ENCODE measurements at regions not wholly inside any gene's neighbourhood (a gene's known extent, or its start where the extent isn't known, plus 50 kb on each side); places are given as distances from the start of the nearest gene placed in this dataset.

- Histone ChIP-seq H3K9me3 (ENCODE audit: control insufficient read depth, insufficient read depth, low read length) (no peaks in the 10 kb centered on the region), H3K9me2 (replicated peaks; ENCODE audit: control insufficient read depth, low read length) (no peaks in the 10 kb centered on the region), H3K27ac (ENCODE audit: low read depth, low read length) (no peak overlapping the region), H4K20me1 (ENCODE audit: control insufficient read depth, insufficient read depth, low read depth, low read length) (no peaks in the 10 kb centered on the region), H3K36me3 (ENCODE audit: control insufficient read depth, low read length) (no peaks in the 10 kb centered on the region), H3K4me1 (ENCODE audit: control insufficient read depth, low read length) (no peaks in the 10 kb centered on the region), H3K27me3 (ENCODE audit: control insufficient read depth, low read length) (no peaks in the 10 kb centered on the region), H3K4me2 (ENCODE audit: low read length) (no peak overlapping the region), H3K79me2 (ENCODE audit: control insufficient read depth, low read length) (no peaks in the 10 kb centered on the region), H3F3A (ENCODE audit: control insufficient read depth, insufficient read depth) (no peaks in the 10 kb centered on the region), H3K4me3 (ENCODE audit: low read length) (no peak overlapping the region)
- TF ChIP-seq EZH2phosphoT487 (IDR thresholded peaks at IDR 0.05; ENCODE audit: borderline replicate concordance, low read length) = no peak
- no peak for TF ChIP-seq CTCF (IDR thresholded peaks at IDR 0.05; ENCODE audit: low read depth, low read length, poor library complexity, severe bottlenecking)
Observed at GRCh38 chr4:149168645-149169044, 647.0 kb downstream of the IQCM start.

- Histone ChIP-seq H3F3A (ENCODE audit: control insufficient read depth, insufficient read depth) (no peaks in the 10 kb centered on the region), H4K20me1 (ENCODE audit: control insufficient read depth, insufficient read depth, low read depth, low read length) (no peaks in the 10 kb centered on the region), H3K79me2 (ENCODE audit: control insufficient read depth, low read length) (no peaks in the 10 kb centered on the region), H3K27me3 (ENCODE audit: control insufficient read depth, low read length) (no peaks in the 10 kb centered on the region), H3K4me2 (ENCODE audit: low read length) (no peak overlapping the region), H3K27ac (ENCODE audit: low read depth, low read length) (no peak overlapping the region), H3K9me3 (ENCODE audit: control insufficient read depth, insufficient read depth, low read length) (no peaks in the 10 kb centered on the region), H3K36me3 (ENCODE audit: control insufficient read depth, low read length) (no peaks in the 10 kb centered on the region), H3K4me1 (ENCODE audit: control insufficient read depth, low read length) (no peaks in the 10 kb centered on the region), H3K9me2 (replicated peaks; ENCODE audit: control insufficient read depth, low read length) (no peaks in the 10 kb centered on the region), H3K4me3 (ENCODE audit: low read length) (no peak overlapping the region)
- TF ChIP-seq CTCF (IDR thresholded peaks at IDR 0.05; ENCODE audit: low read depth, low read length, poor library complexity, severe bottlenecking) (no peak), EZH2phosphoT487 (IDR thresholded peaks at IDR 0.05; ENCODE audit: borderline replicate concordance, low read length) (no peak)
Observed at GRCh38 chr4:149166876-149167275, 648.8 kb downstream of the IQCM start.

- Histone ChIP-seq H3K4me1 (ENCODE audit: control insufficient read depth, low read length) (no peaks in the 10 kb centered on the region), H3K79me2 (ENCODE audit: control insufficient read depth, low read length) (no peaks in the 10 kb centered on the region), H3K9me2 (replicated peaks; ENCODE audit: control insufficient read depth, low read length) (no peaks in the 10 kb centered on the region), H3K27me3 (ENCODE audit: control insufficient read depth, low read length) (no peaks in the 10 kb centered on the region), H3K9me3 (ENCODE audit: control insufficient read depth, insufficient read depth, low read length) (no peaks in the 10 kb centered on the region), H4K20me1 (ENCODE audit: control insufficient read depth, insufficient read depth, low read depth, low read length) (no peaks in the 10 kb centered on the region), H3K36me3 (ENCODE audit: control insufficient read depth, low read length) (no peaks in the 10 kb centered on the region), H3K4me3 (ENCODE audit: low read length) (no peak overlapping the region), H3F3A (ENCODE audit: control insufficient read depth, insufficient read depth) (no peaks in the 10 kb centered on the region), H3K27ac (ENCODE audit: low read depth, low read length) (no peak overlapping the region), H3K4me2 (ENCODE audit: low read length) (no peak overlapping the region)
- no peak for TF ChIP-seq EZH2phosphoT487 (IDR thresholded peaks at IDR 0.05; ENCODE audit: borderline replicate concordance, low read length)
Observed at GRCh38 chr4:149166365-149166764, 649.3 kb downstream of the IQCM start.

DNA sequence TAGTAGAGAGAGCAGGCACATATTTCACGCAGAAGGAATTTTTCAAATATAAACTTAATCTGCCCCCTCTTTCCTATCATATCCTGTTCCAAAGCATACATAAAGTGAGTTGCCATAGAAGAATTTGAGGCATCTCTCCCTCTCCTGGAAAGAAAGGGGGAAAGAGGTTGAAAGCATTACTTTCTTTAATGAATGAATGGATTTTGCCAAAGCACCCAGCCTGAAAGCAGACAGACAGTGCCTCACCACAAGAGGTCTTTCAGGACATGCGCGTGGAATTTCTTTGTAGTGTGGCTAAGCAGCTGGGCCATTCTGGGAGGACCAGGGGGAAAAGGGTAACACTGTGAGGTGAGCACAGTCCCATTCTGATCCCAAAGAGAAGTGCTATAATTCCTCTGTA is 651.4 kb downstream of the IQCM start:
- H3K27ac ChIP-seq (ENCODE audit: low read depth, low read length) = no peak overlapping the region
- H3K9me3 ChIP-seq (ENCODE audit: control insufficient read depth, insufficient read depth, low read length) = no peaks in the 10 kb centered on the region

More for the DNA sequence above, 651.4 kb downstream of the IQCM start:
- Histone ChIP-seq H3K36me3 (ENCODE audit: control insufficient read depth, low read length) (no peaks in the 10 kb centered on the region), H3K4me2 (ENCODE audit: low read length) (no peak overlapping the region), H3K9me2 (replicated peaks; ENCODE audit: control insufficient read depth, low read length) (no peaks in the 10 kb centered on the region), H3K4me1 (ENCODE audit: control insufficient read depth, low read length) (no peaks in the 10 kb centered on the region), H4K20me1 (ENCODE audit: control insufficient read depth, insufficient read depth, low read depth, low read length) (no peaks in the 10 kb centered on the region), H3K27me3 (ENCODE audit: control insufficient read depth, low read length) (no peaks in the 10 kb centered on the region), H3K4me3 (ENCODE audit: low read length) (no peak overlapping the region), H3K79me2 (ENCODE audit: control insufficient read depth, low read length) (no peaks in the 10 kb centered on the region), H3F3A (ENCODE audit: control insufficient read depth, insufficient read depth) (no peaks in the 10 kb centered on the region)
- no peak for TF ChIP-seq CTCF (IDR thresholded peaks at IDR 0.05; ENCODE audit: low read depth, low read length, poor library complexity, severe bottlenecking)
- TF ChIP-seq EZH2phosphoT487 (IDR thresholded peaks at IDR 0.05; ENCODE audit: borderline replicate concordance, low read length) = no peak
